SHP77 (cell line): ENCODE measurements at regions not wholly inside any gene's neighbourhood (a gene's known extent, or its start where the extent isn't known, plus 50 kb on each side); places are given as distances from the start of the nearest gene placed in this dataset.
"Not testable (repeated sequence)": the region's sequence is repeated elsewhere in the genome, so short reads cannot be mapped to it uniquely, and the experiment has no call there.

Source experiments
- DNase-seq, 2 experiments: peaks; one replicate each; lab custom pipeline; 2025; lab: John Stamatoyannopoulos, UW

- DNase-seq, result peak; percentile 19 to 32
Observed at GRCh38 chr4:103996637-103997036, 276.9 kb upstream of the TACR3 start.

- no peak for DNase-seq
Observed at GRCh38 chr4:103996064-103996463, 276.3 kb upstream of the TACR3 start.

GRCh38 chr4:103994059-103994458, 274.3 kb upstream of the TACR3 start:
- DNase-seq, result no peak

GRCh38 chr4:103982454-103982853, 262.7 kb upstream of the TACR3 start:
- no peak for DNase-seq

- no peak for DNase-seq
Observed at GRCh38 chr4:103948244-103949018, 228.6 kb upstream of the TACR3 start.

- no peak for DNase-seq
Observed at GRCh38 chr4:103947617-103948016, 227.8 kb upstream of the TACR3 start.

GRCh38 chr4:103946621-103947268, 227.0 kb upstream of the TACR3 start:
- DNase-seq, result not testable (repeated sequence)

GRCh38 chr4:103938488-103938887, 218.7 kb upstream of the TACR3 start:
- DNase-seq, result no peak

- DNase-seq, result no peak
Observed at GRCh38 chr4:103936653-103937145, 216.9 kb upstream of the TACR3 start.

- DNase-seq, result peak; percentile 0 to 17
Observed at GRCh38 chr4:103934178-103934789, 214.5 kb upstream of the TACR3 start.

- DNase-seq, result no peak
Observed at GRCh38 chr4:103928370-103928769, 208.6 kb upstream of the TACR3 start.

GRCh38 chr4:103923551-103923950, 203.8 kb upstream of the TACR3 start:
- no peak for DNase-seq

GRCh38 chr4:103918214-103918613, 198.4 kb upstream of the TACR3 start:
- no peak for DNase-seq

GRCh38 chr4:103915224-103915869, 195.6 kb upstream of the TACR3 start:
- DNase-seq, result no peak

- no peak for DNase-seq
Observed at GRCh38 chr4:103907414-103907813, 187.6 kb upstream of the TACR3 start.

GRCh38 chr4:103904123-103904522, 184.3 kb upstream of the TACR3 start:
- DNase-seq, result no peak

GRCh38 chr4:103902730-103903129, 182.9 kb upstream of the TACR3 start:
- DNase-seq, result no peak

GRCh38 chr4:103895876-103896465, 176.2 kb upstream of the TACR3 start:
- no peak for DNase-seq

- DNase-seq, result no peak
Observed at GRCh38 chr4:103892586-103892985, 172.8 kb upstream of the TACR3 start.

GRCh38 chr4:103887191-103887590, 167.4 kb upstream of the TACR3 start:
- DNase-seq, result no peak

- DNase-seq, result no peak
Observed at GRCh38 chr4:103885152-103885551, 165.4 kb upstream of the TACR3 start.

GRCh38 chr4:103867311-103867710, 147.5 kb upstream of the TACR3 start:
- no peak for DNase-seq
